ENCODE measurements at regions not wholly inside any gene's neighbourhood (a gene's known extent, or its start where the extent isn't known, plus 50 kb on each side); places are given as distances from the start of the nearest gene placed in this dataset.
"Not testable (repeated sequence)": the region's sequence is repeated elsewhere in the genome, so short reads cannot be mapped to it uniquely, and the experiment has no call there.

GRCh38 chr20:48031122-48031521 lies 245.8 kb upstream of the SULF2 start:
- Histone ChIP-seq H3K4me3 (ENCODE audit: low read depth in 1 of 2, low read length in 2 of 2) (no peak overlapping the region), H3K9me3 (ENCODE audit: control insufficient read depth in 1 of 2, low read length in 2 of 2) (no peaks in the 10 kb centered on the region), H3K27ac (ENCODE audit: low read depth, low read length) (no peak overlapping the region), H3K4me1 (ENCODE audit: control insufficient read depth in 1 of 2, insufficient read depth in 2 of 2, low read length in 2 of 2) (no peaks in the 10 kb centered on the region), H3K36me3 (ENCODE audit: control insufficient read depth in 1 of 2, insufficient read depth in 2 of 2, low read length in 2 of 2) (no peaks in the 10 kb centered on the region), H3K27me3 (ENCODE audit: control insufficient read depth in 1 of 2, insufficient read depth in 2 of 2, low read length in 2 of 2) (no peaks in the 10 kb centered on the region), H3K9ac (ENCODE audit: low read depth in 1 of 2, low read length in 2 of 2) (no peak overlapping the region)

DNA sequence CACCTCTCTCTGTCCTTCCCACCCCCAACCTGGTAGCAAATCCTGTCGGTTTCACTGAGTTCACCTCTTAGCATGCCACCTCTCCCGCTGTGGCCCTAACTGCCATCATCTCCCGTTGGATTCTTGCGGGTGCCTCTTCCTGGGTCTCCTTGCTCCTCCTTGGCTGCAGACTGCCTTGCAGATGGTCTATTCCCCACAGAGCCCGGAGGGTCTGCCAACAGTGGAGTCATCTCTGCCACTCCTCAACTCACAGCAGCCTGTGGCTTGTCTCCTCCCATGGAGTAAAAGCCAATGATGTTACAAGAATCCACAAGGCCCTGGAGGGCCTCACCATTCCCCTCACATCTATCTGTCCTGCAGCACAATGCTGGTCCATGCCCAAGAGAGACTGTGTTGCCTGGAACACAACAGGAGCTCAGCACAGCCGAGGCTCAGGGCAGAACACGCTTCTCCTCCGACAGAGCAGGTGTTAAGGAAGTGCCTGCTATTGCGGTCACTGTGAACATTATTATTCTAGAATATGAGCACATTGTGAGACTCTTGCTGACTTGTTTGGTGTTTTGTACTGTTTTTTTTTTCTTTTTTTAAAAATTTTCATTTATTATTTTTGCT lies 241.8 kb upstream of the SULF2 start:
- Histone ChIP-seq H3K9ac (ENCODE audit: low read depth in 1 of 2, low read length in 2 of 2) (no peak overlapping the region), H3K27me3 (ENCODE audit: control insufficient read depth in 1 of 2, insufficient read depth in 2 of 2, low read length in 2 of 2) (no peaks in the 10 kb centered on the region), H3K36me3 (ENCODE audit: control insufficient read depth in 1 of 2, insufficient read depth in 2 of 2, low read length in 2 of 2) (no peaks in the 10 kb centered on the region), H3K4me3 (ENCODE audit: low read depth in 1 of 2, low read length in 2 of 2) (no peak overlapping the region), H3K4me1 (ENCODE audit: control insufficient read depth in 1 of 2, insufficient read depth in 2 of 2, low read length in 2 of 2) (no peaks in the 10 kb centered on the region), H3K27ac (ENCODE audit: low read depth, low read length) (no peak overlapping the region), H3K9me3 (ENCODE audit: control insufficient read depth in 1 of 2, low read length in 2 of 2) (no peaks in the 10 kb centered on the region)

GRCh38 chr20:48025661-48026060 lies 240.4 kb upstream of the SULF2 start:
- Histone ChIP-seq H3K9ac (ENCODE audit: low read depth in 1 of 2, low read length in 2 of 2) (no peak overlapping the region), H3K4me1 (ENCODE audit: control insufficient read depth in 1 of 2, insufficient read depth in 2 of 2, low read length in 2 of 2) (no peaks in the 10 kb centered on the region), H3K9me3 (ENCODE audit: control insufficient read depth in 1 of 2, low read length in 2 of 2) (no peaks in the 10 kb centered on the region), H3K36me3 (ENCODE audit: control insufficient read depth in 1 of 2, insufficient read depth in 2 of 2, low read length in 2 of 2) (no peaks in the 10 kb centered on the region), H3K27ac (ENCODE audit: low read depth, low read length) (no peak overlapping the region), H3K4me3 (ENCODE audit: low read depth in 1 of 2, low read length in 2 of 2) (no peak overlapping the region), H3K27me3 (ENCODE audit: control insufficient read depth in 1 of 2, insufficient read depth in 2 of 2, low read length in 2 of 2) (no peaks in the 10 kb centered on the region)

GRCh38 chr20:48025051-48025515 lies 239.8 kb upstream of the SULF2 start:
- no peaks in the 10 kb centered on the region for H3K27me3 ChIP-seq (ENCODE audit: control insufficient read depth in 1 of 2, insufficient read depth in 2 of 2, low read length in 2 of 2)
- H3K4me3 ChIP-seq (ENCODE audit: low read depth in 1 of 2, low read length in 2 of 2): no peak overlapping the region
- no peaks in the 10 kb centered on the region for H3K4me1 ChIP-seq (ENCODE audit: control insufficient read depth in 1 of 2, insufficient read depth in 2 of 2, low read length in 2 of 2)
- H3K9me3 ChIP-seq (ENCODE audit: control insufficient read depth in 1 of 2, low read length in 2 of 2): no peaks in the 10 kb centered on the region
- H3K27ac ChIP-seq (ENCODE audit: low read depth, low read length): no peak overlapping the region
- no peaks in the 10 kb centered on the region for H3K36me3 ChIP-seq (ENCODE audit: control insufficient read depth in 1 of 2, insufficient read depth in 2 of 2, low read length in 2 of 2)
- no peak overlapping the region for H3K9ac ChIP-seq (ENCODE audit: low read depth in 1 of 2, low read length in 2 of 2)

- no peaks in the 10 kb centered on the region for H3K36me3 ChIP-seq (ENCODE audit: control insufficient read depth in 1 of 2, insufficient read depth in 2 of 2, low read length in 2 of 2)
- H3K9me3 ChIP-seq (ENCODE audit: control insufficient read depth in 1 of 2, low read length in 2 of 2): no peaks in the 10 kb centered on the region
- H3K4me1 ChIP-seq (ENCODE audit: control insufficient read depth in 1 of 2, insufficient read depth in 2 of 2, low read length in 2 of 2): no peaks in the 10 kb centered on the region
- H3K27me3 ChIP-seq (ENCODE audit: control insufficient read depth in 1 of 2, insufficient read depth in 2 of 2, low read length in 2 of 2): no peaks in the 10 kb centered on the region
- H3K9ac ChIP-seq (ENCODE audit: low read depth in 1 of 2, low read length in 2 of 2): no peak overlapping the region
- H3K27ac ChIP-seq (ENCODE audit: low read depth, low read length): no peak overlapping the region
- H3K4me3 ChIP-seq (ENCODE audit: low read depth in 1 of 2, low read length in 2 of 2): no peak overlapping the region
These were observed 239.3 kb upstream of the SULF2 start for GRCh38 chr20:48024539-48024938.

GRCh38 chr20:48020696-48021095 lies 235.4 kb upstream of the SULF2 start:
- H3K27ac ChIP-seq (ENCODE audit: low read depth, low read length); H3K27me3 ChIP-seq (ENCODE audit: control insufficient read depth in 1 of 2, insufficient read depth in 2 of 2, low read length in 2 of 2); H3K36me3 ChIP-seq (ENCODE audit: control insufficient read depth in 1 of 2, insufficient read depth in 2 of 2, low read length in 2 of 2); H3K9me3 ChIP-seq (ENCODE audit: control insufficient read depth in 1 of 2, low read length in 2 of 2); H3K4me1 ChIP-seq (ENCODE audit: control insufficient read depth in 1 of 2, insufficient read depth in 2 of 2, low read length in 2 of 2); H3K4me3 ChIP-seq (ENCODE audit: low read depth in 1 of 2, low read length in 2 of 2); H3K9ac ChIP-seq (ENCODE audit: low read depth in 1 of 2, low read length in 2 of 2): not testable (repeated sequence)

DNA sequence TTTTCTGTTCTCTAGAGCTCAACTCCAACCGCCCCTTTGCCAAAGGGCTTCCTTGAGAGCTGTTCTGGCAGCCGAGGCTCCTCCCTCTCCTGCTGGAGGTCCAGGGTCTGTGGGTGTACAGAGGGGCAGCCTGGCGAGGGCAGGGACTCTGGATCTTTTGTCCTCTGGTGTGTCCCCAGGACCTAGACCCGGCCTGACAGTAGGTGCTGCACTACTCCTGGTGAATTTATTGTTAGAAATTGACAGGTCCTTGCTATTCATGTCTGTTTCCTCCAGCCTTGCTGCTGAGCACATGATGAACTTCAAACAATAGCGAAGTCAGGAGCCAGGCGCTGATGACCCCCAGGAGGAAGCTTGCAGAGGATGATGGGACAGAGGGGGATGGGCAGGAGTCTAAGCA lies 234.7 kb upstream of the SULF2 start:
- H3K27me3 ChIP-seq (ENCODE audit: control insufficient read depth in 1 of 2, insufficient read depth in 2 of 2, low read length in 2 of 2): no peaks in the 10 kb centered on the region
- H3K4me1 ChIP-seq (ENCODE audit: control insufficient read depth in 1 of 2, insufficient read depth in 2 of 2, low read length in 2 of 2): no peaks in the 10 kb centered on the region
- no peak overlapping the region for H3K4me3 ChIP-seq (ENCODE audit: low read depth in 1 of 2, low read length in 2 of 2)
- no peak overlapping the region for H3K9ac ChIP-seq (ENCODE audit: low read depth in 1 of 2, low read length in 2 of 2)
- no peaks in the 10 kb centered on the region for H3K36me3 ChIP-seq (ENCODE audit: control insufficient read depth in 1 of 2, insufficient read depth in 2 of 2, low read length in 2 of 2)
- H3K9me3 ChIP-seq (ENCODE audit: control insufficient read depth in 1 of 2, low read length in 2 of 2): no peaks in the 10 kb centered on the region
- H3K27ac ChIP-seq (ENCODE audit: low read depth, low read length): no peak overlapping the region

DNA sequence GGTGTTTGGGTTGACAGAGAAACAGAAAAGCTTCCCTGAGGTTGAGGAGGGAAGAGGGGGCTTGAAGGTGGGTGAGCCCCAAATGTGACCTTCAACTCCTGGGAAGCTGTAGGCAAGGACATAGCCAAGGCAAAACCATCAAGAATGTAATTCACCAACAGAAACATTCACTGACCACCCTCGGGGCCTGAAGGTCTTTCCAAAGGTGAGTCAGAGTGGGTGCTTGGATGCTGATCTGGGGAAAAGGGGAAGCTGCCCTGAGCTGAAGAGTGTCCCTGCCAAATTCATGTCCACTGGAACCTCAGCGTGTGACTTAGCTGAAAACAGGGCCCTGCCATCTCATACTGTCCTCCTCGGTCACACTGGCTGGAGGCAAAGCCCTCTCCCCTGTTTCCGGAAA lies 234.2 kb upstream of the SULF2 start:
- no peak overlapping the region for H3K27ac ChIP-seq (ENCODE audit: low read depth, low read length)
- H3K36me3 ChIP-seq (ENCODE audit: control insufficient read depth in 1 of 2, insufficient read depth in 2 of 2, low read length in 2 of 2): no peaks in the 10 kb centered on the region
- no peaks in the 10 kb centered on the region for H3K27me3 ChIP-seq (ENCODE audit: control insufficient read depth in 1 of 2, insufficient read depth in 2 of 2, low read length in 2 of 2)
- H3K4me1 ChIP-seq (ENCODE audit: control insufficient read depth in 1 of 2, insufficient read depth in 2 of 2, low read length in 2 of 2): no peaks in the 10 kb centered on the region
- no peak overlapping the region for H3K9ac ChIP-seq (ENCODE audit: low read depth in 1 of 2, low read length in 2 of 2)
- no peaks in the 10 kb centered on the region for H3K9me3 ChIP-seq (ENCODE audit: control insufficient read depth in 1 of 2, low read length in 2 of 2)
- H3K4me3 ChIP-seq (ENCODE audit: low read depth in 1 of 2, low read length in 2 of 2): no peak overlapping the region

DNA sequence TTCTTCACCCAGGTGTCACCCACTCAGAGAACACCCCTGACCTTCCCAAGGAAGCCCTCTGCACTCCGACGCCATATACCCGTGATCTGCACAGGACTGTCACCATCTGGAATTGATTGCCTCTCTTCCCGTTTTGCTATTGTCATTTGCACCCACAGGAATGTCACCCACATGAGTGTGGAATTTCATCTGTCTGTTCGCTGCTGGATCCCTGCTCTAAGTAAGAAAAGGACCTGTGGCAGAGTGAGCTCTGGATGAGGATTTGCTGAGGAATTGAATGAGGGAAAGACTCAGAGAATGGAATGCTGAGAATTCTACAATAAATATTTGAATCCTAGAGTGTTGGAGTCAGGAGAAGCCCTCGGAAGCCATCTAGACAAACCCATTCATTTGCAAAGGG lies 233.6 kb upstream of the SULF2 start:
- H3K27ac ChIP-seq (ENCODE audit: low read depth, low read length); H3K27me3 ChIP-seq (ENCODE audit: control insufficient read depth in 1 of 2, insufficient read depth in 2 of 2, low read length in 2 of 2); H3K4me1 ChIP-seq (ENCODE audit: control insufficient read depth in 1 of 2, insufficient read depth in 2 of 2, low read length in 2 of 2); H3K9me3 ChIP-seq (ENCODE audit: control insufficient read depth in 1 of 2, low read length in 2 of 2); H3K9ac ChIP-seq (ENCODE audit: low read depth in 1 of 2, low read length in 2 of 2); H3K4me3 ChIP-seq (ENCODE audit: low read depth in 1 of 2, low read length in 2 of 2); H3K36me3 ChIP-seq (ENCODE audit: control insufficient read depth in 1 of 2, insufficient read depth in 2 of 2, low read length in 2 of 2): not testable (repeated sequence)

- H3K4me1 ChIP-seq (ENCODE audit: control insufficient read depth in 1 of 2, insufficient read depth in 2 of 2, low read length in 2 of 2): no peaks in the 10 kb centered on the region
- H3K27ac ChIP-seq (ENCODE audit: low read depth, low read length): no peak overlapping the region
- H3K4me3 ChIP-seq (ENCODE audit: low read depth in 1 of 2, low read length in 2 of 2): no peak overlapping the region
- H3K27me3 ChIP-seq (ENCODE audit: control insufficient read depth in 1 of 2, insufficient read depth in 2 of 2, low read length in 2 of 2): no peaks in the 10 kb centered on the region
- no peak overlapping the region for H3K9ac ChIP-seq (ENCODE audit: low read depth in 1 of 2, low read length in 2 of 2)
- H3K36me3 ChIP-seq (ENCODE audit: control insufficient read depth in 1 of 2, insufficient read depth in 2 of 2, low read length in 2 of 2): no peaks in the 10 kb centered on the region
- H3K9me3 ChIP-seq (ENCODE audit: control insufficient read depth in 1 of 2, low read length in 2 of 2): no peaks in the 10 kb centered on the region
These were observed 232.7 kb upstream of the SULF2 start for GRCh38 chr20:48017992-48018391.

DNA sequence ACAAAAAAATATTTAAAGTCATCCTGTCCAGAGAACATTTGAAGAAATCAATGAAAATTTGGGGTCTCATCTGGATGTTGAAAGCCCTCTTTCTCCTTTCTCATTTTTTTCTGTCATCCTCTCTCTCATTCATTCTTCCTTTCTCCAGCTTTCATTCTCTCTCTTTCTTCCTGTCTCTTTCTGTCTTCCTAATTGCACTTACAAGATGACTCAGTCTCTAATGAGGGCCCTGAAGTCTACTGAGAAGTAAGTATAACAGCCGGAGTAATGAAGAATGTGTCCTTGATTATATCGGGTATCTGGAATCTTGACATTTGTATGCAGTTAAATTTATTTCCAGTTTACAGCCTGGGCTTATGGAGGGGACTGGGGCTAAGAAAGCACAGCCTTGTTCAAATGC lies 232.2 kb upstream of the SULF2 start:
- Histone ChIP-seq H3K4me3 (ENCODE audit: low read depth in 1 of 2, low read length in 2 of 2) (no peak overlapping the region), H3K27ac (ENCODE audit: low read depth, low read length) (no peak overlapping the region), H3K9me3 (ENCODE audit: control insufficient read depth in 1 of 2, low read length in 2 of 2) (peaks cover 2% of the 10 kb centered on the region in 2 donors), H3K9ac (ENCODE audit: low read depth in 1 of 2, low read length in 2 of 2) (no peak overlapping the region), H3K27me3 (ENCODE audit: control insufficient read depth in 1 of 2, insufficient read depth in 2 of 2, low read length in 2 of 2) (no peaks in the 10 kb centered on the region), H3K4me1 (ENCODE audit: control insufficient read depth in 1 of 2, insufficient read depth in 2 of 2, low read length in 2 of 2) (no peaks in the 10 kb centered on the region), H3K36me3 (ENCODE audit: control insufficient read depth in 1 of 2, insufficient read depth in 2 of 2, low read length in 2 of 2) (no peaks in the 10 kb centered on the region)
